ENCODE measurements at regions not wholly inside any gene's neighbourhood (a gene's known extent, or its start where the extent isn't known, plus 50 kb on each side); places are given as distances from the start of the nearest gene placed in this dataset.

- Histone ChIP-seq H3K4me1 (no peaks in the 10 kb centered on the region), H3K27ac (no peak overlapping the region), H3K4me3 (no peak overlapping the region), H3K9me3 (peaks cover 0 to 3% (median 0%) of the 10 kb centered on the region in 4 donors), H3K36me3 (no peaks in the 10 kb centered on the region), H3K27me3 (no peaks in the 10 kb centered on the region)
- WGBS, 2 donors: 91 to 93% methylated on average over 2 of the region's 2 CpGs
- intact Hi-C loops (cut with DNase I): no loop called here
- TF ChIP-seq EP300 (IDR thresholded peaks at IDR 0.05) (no peak), POLR2A (IDR thresholded peaks at IDR 0.05) (no peak), POLR2AphosphoS5 (IDR thresholded peaks at IDR 0.05) (no peak)
- TF ChIP-seq, protein P1, sequence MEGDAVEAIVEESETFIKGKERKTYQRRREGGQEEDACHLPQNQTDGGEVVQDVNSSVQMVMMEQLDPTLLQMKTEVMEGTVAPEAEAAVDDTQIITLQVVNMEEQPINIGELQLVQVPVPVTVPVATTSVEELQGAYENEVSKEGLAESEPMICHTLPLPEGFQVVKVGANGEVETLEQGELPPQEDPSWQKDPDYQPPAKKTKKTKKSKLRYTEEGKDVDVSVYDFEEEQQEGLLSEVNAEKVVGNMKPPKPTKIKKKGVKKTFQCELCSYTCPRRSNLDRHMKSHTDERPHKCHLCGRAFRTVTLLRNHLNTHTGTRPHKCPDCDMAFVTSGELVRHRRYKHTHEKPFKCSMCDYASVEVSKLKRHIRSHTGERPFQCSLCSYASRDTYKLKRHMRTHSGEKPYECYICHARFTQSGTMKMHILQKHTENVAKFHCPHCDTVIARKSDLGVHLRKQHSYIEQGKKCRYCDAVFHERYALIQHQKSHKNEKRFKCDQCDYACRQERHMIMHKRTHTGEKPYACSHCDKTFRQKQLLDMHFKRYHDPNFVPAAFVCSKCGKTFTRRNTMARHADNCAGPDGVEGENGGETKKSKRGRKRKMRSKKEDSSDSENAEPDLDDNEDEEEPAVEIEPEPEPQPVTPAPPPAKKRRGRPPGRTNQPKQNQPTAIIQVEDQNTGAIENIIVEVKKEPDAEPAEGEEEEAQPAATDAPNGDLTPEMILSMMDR (IDR thresholded peaks at IDR 0.05): no peak
- DNase-seq: no peak
Observed at GRCh38 chr9:29012911-29013310, 1439.6 kb upstream of the C9orf72 start.

GRCh38 chr9:29021632-29022031 lies 1448.4 kb upstream of the C9orf72 start:
- Histone ChIP-seq H3K27ac (no peak overlapping the region), H3K27me3 (no peaks in the 10 kb centered on the region), H3K36me3 (no peaks in the 10 kb centered on the region), H3K4me1 (no peaks in the 10 kb centered on the region), H3K9me3 (no peaks in the 10 kb centered on the region), H3K4me3 (no peak overlapping the region)
- intact Hi-C loops (cut with DNase I): no loop called here
- TF ChIP-seq EP300 (IDR thresholded peaks at IDR 0.05) (no peak), POLR2A (IDR thresholded peaks at IDR 0.05) (no peak), POLR2AphosphoS5 (IDR thresholded peaks at IDR 0.05) (no peak)
- TF ChIP-seq, protein P1 (IDR thresholded peaks at IDR 0.05): no peak
- no peak for DNase-seq

GRCh38 chr9:29038332-29038731 lies 1465.1 kb upstream of the C9orf72 start:
- Histone ChIP-seq H3K27me3 (no peaks in the 10 kb centered on the region), H3K36me3 (no peaks in the 10 kb centered on the region), H3K4me1 (no peaks in the 10 kb centered on the region), H3K9me3 (no peaks in the 10 kb centered on the region), H3K4me3 (no peak overlapping the region), H3K27ac (no peak overlapping the region)
- intact Hi-C loops (cut with DNase I): no loop called here
- TF ChIP-seq, protein P1 (IDR thresholded peaks at IDR 0.05): no peak
- no peak for DNase-seq

- DNase-seq: no peak
Observed at GRCh38 chr9:29039258-29039657, 1466.0 kb upstream of the C9orf72 start.

GRCh38 chr9:29043072-29043471 lies 1469.8 kb upstream of the C9orf72 start:
- no peak overlapping the region for H3K27ac ChIP-seq
- no peaks in the 10 kb centered on the region for H3K36me3 ChIP-seq
- DNase-seq: no peak
- intact Hi-C loops (cut with DNase I): no loop called here
- TF ChIP-seq POLR2A (IDR thresholded peaks at IDR 0.05): no peak
- TF ChIP-seq, protein P1 (IDR thresholded peaks at IDR 0.05): no peak
- no peak for TF ChIP-seq POLR2AphosphoS5 (IDR thresholded peaks at IDR 0.05)
- TF ChIP-seq EP300 (IDR thresholded peaks at IDR 0.05): no peak
- WGBS, 2 donors: 74 to 76% methylated on average over 1 of the region's 1 CpG
- no peaks in the 10 kb centered on the region for H3K27me3 ChIP-seq
- H3K4me3 ChIP-seq: no peak overlapping the region
- no peaks in the 10 kb centered on the region for H3K4me1 ChIP-seq
- no peaks in the 10 kb centered on the region for H3K9me3 ChIP-seq

More at GRCh38 chr9:29039258-29039657, 1466.0 kb upstream of the C9orf72 start:
- H3K4me1 ChIP-seq: no peaks in the 10 kb centered on the region
- TF ChIP-seq, protein P1 (IDR thresholded peaks at IDR 0.05): no peak
- TF ChIP-seq POLR2A (IDR thresholded peaks at IDR 0.05) (no peak), EP300 (IDR thresholded peaks at IDR 0.05) (no peak), POLR2AphosphoS5 (IDR thresholded peaks at IDR 0.05) (no peak)
- intact Hi-C loops (cut with DNase I): no loop called here
- no peaks in the 10 kb centered on the region for H3K9me3 ChIP-seq
- H3K36me3 ChIP-seq: no peaks in the 10 kb centered on the region
- 70 to 72% methylated on average over 2 of the region's 2 CpGs for WGBS, 2 donors
- no peak overlapping the region for H3K4me3 ChIP-seq
- H3K27ac ChIP-seq: no peak overlapping the region
- no peaks in the 10 kb centered on the region for H3K27me3 ChIP-seq

Measured in sigmoid colon (tissue), 6 donors.